ENCODE measurements at regions not wholly inside any gene's neighbourhood (a gene's known extent, or its start where the extent isn't known, plus 50 kb on each side); places are given as distances from the start of the nearest gene placed in this dataset.

GRCh38 chr3:35862057-35862456, 222.7 kb downstream of the ARPP21 start (continued):
- no peak for TF ChIP-seq BCL11A (IDR thresholded peaks at IDR 0.05; ENCODE audit: low read depth in 2 of 2, low read length in 2 of 2)
- no peak for TF ChIP-seq CHD2 (IDR thresholded peaks at IDR 0.05; ENCODE audit: low read length)
- TF ChIP-seq E2F6 (IDR thresholded peaks at IDR 0.05), result no peak
- TF ChIP-seq CBX8 (IDR thresholded peaks at IDR 0.05; ENCODE audit: borderline replicate concordance, low read depth, low read length), result no peak
- no peak for TF ChIP-seq TAF7 (optimal IDR thresholded peaks at IDR 0.05; ENCODE audit: borderline replicate concordance, low read depth, low read length)

Measured in H1 (cell line).